G401 (cell line): ENCODE measurements at regions not wholly inside any gene's neighbourhood (a gene's known extent, or its start where the extent isn't known, plus 50 kb on each side); places are given as distances from the start of the nearest gene placed in this dataset.
"Not testable (repeated sequence)": the region's sequence is repeated elsewhere in the genome, so short reads cannot be mapped to it uniquely, and the experiment has no call there.

Experiments used
- DNase-seq: peaks from one replicate; pipeline ENCODE4 v3.0.0-alpha.2; 2015; ENCODE audit warnings: low spot score
- in situ Hi-C: cut with HindIII; loops from 2 replicates; pipeline ENCODE4 v1.10.0; 2016; ENCODE audit warnings: low sequenced_read_pairs, mixed read lengths

DNA sequence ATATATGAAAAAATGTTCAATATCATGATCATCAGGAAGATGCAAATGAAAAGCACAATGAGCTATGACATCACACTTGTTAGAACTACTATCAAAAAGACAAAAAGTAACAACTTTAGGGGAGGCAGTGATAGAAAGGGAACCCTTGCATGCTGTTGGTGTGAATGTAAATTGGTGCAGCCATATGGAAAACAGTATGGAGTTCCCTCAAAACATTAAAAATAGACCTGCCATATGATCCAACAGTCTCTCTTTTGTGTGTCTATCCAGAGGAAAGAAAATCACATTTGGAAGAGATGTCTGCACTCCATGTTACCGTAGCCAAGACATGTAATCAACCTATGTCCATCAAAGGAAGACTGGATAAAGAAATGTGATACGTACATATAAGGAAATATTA is 92.3 kb upstream of the ALKAL2 start:
- no peak for DNase-seq
- in situ Hi-C loops: no loop called here

DNA sequence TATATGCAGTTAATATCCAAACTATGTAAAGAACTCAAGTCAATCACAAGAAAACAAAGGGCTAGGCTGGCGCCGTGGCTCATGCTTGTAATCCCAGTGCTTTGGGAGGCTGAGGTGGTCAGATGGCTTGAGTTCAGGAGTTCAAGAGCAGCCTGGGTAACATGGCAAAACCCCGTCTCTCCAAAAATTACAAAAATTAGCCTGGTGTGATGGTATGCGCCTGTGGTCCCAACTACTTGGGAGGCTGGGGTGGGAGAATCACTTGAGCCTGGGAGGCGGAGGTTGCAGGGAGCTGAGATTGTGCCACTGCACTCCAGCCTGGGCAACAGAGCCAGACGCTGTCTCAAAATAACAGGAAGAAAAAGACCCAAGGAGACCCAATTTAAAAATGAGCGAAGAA is 91.9 kb upstream of the ALKAL2 start:
- in situ Hi-C loops: no loop called here

DNA sequence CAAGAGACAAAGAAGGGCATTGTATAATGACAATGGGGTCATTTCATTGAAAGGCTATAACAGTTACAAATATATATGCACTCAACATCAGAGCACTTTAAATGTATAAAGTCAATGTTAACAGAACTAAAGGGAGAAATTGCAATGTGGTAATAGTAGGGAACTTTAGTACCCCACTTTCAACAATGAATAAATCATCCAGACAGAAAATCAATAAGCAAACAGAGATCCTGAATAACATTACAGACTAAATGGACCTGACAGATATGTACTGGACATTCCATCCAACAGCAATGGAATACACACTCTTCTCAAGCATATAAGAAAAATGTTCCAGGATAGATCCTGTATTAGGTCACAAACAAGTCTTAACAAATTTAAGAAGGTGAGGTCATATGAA is 90.5 kb upstream of the ALKAL2 start:
- in situ Hi-C loops: no loop called here
- no peak for DNase-seq

More for the DNA sequence above, 91.9 kb upstream of the ALKAL2 start:
- no peak for DNase-seq

DNA sequence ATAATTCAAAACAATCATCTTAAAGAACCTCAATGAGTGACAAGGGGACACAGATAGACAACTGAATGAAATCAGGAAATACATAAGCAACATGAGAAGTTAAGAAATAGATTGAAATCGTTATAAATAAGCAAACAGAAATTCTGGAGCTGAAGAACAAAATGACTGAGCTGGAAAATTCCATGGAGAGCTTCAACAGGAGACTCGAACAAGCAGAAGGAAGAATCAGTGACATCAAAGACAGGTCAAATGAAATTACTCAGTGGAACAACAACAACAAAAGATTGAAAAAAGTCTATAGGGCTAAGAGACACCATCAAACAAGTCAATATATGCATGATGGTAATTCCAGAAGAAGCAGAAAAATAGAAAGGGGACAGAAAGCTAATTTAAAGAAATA is 89.5 kb upstream of the ALKAL2 start:
- in situ Hi-C loops: no loop called here
- DNase-seq: no peak

DNA sequence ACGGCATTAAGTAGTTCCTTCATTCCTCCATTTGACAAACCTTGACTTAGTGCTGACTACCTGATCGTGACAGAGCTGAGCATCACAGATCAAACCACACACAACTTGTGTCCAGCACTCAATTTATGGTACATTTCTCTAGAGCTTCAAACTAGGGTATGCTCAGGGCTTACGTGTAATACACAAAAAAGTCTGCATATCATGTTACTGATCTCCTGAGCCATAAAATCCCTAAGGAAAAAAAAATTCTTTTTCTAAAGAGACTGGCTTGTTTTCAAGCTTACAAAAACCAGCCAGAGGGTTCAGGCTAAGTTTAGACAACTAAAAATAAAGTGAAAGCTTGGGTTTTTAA is 88.0 kb upstream of the ALKAL2 start:
- in situ Hi-C loops: no loop called here
- no peak for DNase-seq

DNA sequence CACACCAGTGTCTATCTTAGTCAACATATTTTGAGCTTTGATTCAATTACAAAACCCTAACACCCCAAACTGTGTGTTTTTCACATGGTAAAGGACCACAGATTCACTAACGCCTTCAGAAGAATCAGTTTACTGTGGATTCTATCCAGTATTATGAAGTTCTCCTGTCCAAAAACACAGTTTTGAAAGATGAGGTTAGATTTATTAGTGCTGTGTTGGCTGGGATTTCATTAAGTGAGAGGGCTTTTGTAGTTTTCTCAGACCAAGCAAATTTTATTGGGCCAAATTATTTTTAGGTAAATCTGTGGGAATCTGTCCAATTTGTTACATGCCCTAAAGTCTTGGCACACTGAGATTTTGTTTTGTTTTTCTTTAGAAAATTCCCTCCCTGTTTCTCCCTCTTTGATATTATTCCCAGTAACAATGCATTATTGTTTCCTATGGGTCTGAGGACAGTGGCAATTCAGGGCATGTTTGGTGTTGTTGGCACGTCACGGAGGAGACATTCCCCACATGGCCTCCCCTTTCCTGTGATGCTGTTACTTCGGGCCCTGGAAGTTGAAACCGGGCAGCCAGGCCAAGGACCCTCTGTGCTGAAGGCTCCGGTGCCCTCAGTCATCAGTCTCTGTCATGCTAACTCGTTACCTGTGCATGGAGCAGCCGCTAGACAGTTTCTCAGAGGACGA is 87.5 kb upstream of the ALKAL2 start:
- in situ Hi-C loops: no loop called here
- no peak for DNase-seq

DNA sequence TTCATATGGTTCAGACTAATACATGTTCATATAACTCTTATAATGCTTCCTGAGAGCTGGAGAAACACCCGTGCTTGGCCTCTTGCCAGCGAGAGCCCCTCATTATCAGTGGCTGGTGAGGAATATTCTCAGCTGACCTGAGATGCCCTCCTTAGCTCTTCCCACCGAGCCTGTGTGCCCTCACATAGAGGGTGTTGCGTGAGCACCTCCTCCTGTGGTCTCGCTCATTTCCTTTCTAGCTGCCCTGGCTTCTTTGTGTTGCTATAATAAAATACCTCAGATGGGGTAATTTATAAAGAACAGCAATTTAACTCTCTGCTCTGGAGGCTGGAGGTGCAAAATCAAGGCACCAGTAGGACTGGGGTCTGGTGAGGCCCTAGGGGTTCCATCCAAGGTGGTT is 80.5 kb upstream of the ALKAL2 start:
- no peak for DNase-seq
- in situ Hi-C loops: no loop called here

DNA sequence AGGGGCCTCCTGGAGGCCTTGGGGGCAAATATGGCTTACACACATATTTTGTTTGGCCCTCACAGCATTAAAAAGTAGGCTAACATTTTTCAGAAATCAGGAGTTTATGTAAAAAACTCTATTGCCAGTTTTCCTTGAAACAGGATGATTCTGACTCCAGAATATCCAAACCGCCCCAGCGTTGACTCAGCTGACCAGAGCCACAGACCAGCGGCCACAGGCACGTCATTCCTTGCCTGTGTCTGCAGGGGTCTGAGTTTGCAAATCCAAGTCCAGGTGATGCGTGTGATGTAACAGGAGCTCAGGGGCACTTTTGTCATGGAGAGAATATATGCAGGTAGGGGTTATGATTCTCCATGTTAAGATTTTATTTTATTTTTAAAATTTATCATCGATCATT is 79.4 kb upstream of the ALKAL2 start:
- in situ Hi-C loops: no loop called here
- DNase-seq: no peak

DNA sequence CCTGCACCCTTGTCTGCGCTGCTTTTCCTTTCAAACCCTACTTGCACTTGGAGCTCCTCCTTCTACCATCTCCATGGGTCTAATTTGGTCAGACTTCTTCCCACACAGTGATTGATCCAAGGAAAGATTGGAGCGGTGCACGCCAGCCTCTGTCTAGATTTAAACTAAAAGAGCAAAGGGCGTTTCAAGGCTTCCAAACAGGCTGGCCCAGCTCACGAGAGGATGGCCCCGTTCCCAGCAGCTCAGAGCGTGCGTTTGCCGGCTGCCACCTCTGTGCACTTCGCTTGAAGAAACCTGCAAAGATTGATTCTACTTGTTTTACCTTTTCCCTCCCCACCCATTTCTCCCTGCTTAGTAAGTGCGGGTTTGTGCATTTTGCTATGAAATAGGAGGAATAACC is 78.8 kb upstream of the ALKAL2 start:
- in situ Hi-C loops: no loop called here
- DNase-seq: no peak

DNA sequence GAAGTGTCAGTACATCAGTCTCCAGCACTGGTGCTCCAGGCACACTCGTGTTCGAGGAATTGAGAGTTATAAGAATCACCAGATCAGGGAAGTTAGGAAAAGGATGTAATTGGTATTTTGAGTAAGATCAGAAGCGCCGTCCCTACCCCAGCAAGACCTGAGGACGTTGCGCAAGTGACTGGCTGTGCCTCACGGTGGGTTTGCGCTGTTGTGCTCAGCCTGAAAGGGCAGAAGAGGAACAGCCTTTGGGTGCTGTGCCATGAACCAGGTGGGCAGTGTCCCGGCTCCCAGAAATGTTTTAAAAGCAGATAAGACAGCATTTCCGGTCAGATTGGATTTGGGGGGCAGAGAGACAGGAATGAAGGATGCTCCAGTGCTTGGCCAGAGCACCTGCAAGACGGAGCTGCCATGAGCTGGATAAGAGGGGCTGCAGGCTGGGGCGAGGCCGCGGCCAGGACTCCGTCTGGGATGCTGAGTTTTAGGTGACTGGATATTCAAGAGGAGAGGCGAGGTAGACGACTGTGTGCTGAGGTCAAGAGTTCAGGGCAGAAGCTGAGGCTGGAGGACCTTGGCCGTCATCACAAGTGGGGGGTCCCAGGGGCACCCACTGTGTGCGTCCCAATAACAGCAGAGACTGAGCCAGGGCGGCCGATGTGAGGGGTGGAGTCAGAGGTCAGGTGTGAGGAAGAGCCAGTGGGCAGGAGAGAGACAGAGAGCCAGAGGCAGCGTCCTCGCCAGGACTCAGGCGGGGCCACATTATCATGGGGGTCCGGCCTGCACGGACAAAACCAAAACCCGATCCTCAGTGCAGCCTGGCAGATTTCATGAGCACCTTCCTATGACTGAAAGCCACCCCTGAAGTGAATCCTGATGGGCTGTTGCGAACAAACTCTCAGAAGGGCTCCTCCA is 77.7 kb upstream of the ALKAL2 start:
- DNase-seq: no peak
- in situ Hi-C loops: no loop called here

DNA sequence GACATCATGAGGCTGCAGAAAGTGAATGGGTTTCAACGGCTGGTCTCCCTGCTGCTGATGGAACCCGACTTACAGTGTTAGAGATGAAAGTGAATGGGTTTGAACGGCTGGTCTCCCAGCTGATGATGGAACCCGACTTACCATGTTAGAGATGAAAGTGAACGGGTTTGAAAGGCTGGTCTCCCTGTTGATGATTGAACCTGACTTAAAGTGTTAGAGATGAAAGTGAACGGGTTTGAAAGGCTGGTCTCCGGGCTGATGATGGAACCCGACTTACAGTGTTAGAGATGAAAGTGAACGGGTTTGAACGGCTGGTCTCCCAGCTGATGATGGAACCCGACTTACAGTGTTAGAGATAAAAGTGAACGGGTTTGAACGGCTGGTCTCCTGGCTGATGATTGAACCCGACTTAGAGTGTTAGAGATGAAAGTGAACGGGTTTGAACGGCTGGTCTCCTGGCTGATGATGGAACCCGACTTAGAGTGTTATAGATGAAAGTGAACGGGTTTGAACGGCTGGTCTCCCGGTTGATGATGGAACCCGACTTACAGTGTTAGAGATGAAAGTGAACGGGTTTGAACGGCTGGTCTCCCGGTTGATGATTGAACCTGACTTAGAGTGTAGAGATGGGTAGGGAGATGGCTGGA is 76.1 kb upstream of the ALKAL2 start:
- in situ Hi-C loops: no loop called here

DNA sequence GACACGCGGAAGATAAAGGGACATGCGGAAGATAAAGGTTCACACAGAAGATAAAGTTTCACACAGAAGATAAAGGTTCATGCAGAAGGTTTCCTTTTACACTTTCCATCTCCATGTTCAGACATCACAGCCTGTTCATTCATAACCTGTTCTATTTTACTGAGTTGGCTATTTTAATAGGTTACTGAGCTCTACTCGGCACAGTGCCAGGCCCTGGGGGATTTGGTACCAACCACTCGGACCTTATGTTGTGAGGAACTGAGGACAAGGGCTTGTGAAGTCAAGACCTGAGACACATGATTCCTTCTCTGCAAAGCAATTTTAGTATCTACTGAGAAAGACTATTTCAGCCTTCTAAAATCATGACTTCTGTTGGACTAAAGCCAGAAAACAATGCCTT is 75.0 kb upstream of the ALKAL2 start:
- no peak for DNase-seq
- in situ Hi-C loops: no loop called here

More for the DNA sequence above, 76.1 kb upstream of the ALKAL2 start:
- no peak for DNase-seq

DNA sequence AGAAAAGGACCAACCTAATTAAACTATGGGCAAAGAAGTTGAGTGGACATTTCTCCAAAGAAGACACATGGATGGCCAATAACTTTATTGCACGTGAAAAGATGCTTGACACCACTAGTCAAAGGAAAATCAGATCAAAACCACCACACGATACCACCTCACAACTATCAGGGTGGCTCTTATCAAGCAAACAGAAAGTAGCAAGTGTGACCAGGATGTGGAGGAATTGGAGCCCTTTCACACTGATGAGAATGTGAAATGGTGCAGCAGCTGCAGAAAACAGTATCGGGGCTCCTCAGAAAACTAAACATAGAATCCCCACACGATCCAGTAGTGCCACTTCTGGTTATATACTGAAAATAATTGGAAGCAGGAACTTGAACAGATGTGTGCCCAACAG is 72.2 kb upstream of the ALKAL2 start:
- in situ Hi-C loops: no loop called here
- DNase-seq: no peak

DNA sequence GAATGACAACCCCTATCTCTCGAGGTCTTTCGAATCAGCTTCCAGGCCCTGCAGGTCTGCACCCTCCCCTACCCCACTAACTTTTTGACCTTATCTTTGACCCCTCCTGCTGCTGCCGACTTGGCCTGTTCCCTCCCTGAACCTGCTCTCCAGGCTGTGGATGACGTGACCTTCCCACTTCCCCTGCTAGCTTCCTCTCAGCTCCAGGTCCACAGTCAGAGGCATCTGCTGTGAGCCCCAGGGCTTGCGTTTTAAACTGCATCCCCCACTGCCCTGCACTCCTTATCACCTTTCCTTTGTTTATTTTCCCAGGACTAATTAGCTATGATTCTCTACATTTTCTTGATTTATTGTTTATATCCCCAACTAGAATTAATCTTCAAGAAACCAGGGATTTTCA is 71.2 kb upstream of the ALKAL2 start:
- DNase-seq: no peak
- in situ Hi-C loops: no loop called here

DNA sequence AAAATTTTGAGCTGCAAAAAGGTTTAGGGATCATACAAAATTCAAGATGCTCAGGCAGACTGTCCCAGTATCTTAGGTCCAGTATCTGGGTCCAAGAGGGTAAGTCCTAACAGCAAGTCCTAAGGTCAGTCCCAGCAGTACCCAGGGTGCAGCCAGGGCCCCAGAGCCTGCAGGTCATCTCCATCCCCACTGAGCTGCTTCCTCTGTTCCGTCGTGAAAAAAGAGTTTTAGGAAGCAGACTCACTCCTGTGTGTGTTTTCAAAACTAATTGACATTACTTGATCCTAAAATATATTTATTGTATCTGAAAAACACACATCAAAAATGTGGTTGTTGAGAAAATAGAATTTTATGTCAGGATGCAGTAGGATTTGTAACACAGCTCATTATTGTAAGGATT is 69.9 kb upstream of the ALKAL2 start:
- no peak for DNase-seq
- in situ Hi-C loops: no loop called here

DNA sequence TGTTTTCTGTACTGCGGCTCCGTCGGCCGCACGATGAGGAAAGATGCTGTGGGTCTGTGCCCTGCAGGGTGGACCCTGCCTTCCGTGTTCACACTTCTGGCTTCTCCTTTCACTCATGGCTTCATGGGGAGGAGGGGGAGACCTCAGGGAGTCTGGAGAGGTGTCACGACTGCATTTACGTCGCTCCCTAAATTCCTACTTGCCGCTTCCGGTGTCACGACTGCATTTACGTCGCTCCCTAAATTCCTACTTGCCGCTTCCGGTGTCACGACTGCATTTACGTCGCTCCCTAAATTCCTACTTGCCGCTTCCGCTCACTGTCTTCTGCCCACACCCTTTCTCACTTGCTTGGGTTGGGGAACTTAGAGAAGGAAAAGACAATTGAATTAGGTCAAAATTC is 68.4 kb upstream of the ALKAL2 start:
- DNase-seq, in situ Hi-C loops: not testable (repeated sequence)

DNA sequence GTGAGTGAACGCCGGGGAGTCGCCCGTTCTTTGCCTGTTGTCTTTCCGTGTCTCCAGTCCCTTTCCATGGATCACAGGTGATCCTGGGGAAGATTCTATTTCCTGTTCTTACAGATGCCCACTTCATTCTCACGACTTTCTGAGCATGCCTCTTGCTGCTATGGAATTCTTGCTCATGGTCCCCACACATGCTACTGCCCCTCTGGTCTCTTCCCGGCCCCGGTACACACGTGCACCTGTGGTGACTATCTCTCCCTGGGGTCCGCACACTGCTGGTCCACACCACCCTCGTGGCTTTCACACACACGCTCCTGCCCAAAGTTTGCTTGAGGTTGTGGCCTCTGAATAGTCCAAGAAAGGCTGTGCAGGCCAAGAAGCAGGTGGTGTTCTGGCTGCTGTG is 67.9 kb upstream of the ALKAL2 start:
- in situ Hi-C loops: no loop called here
- no peak for DNase-seq

DNA sequence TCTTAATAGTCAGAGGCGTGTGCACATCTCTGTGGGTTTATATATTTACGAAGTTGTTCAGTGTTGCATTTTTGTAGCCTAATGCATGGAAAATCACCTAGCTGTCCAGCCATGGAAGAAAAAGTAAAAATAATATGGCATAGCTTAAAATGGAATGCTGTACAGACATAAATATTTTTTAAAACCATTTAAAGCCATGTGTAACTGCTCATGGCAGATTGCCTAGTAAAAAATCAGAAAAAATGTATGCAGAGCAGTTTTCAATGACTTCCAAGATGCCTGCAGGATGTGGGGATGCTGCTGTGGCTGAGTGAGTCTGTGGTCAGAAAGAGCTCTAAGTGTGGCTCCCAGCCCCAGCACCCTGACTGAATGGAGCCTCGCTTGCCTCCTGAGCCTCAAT is 64.8 kb upstream of the ALKAL2 start:
- no peak for DNase-seq
- in situ Hi-C loops: no loop called here

DNA sequence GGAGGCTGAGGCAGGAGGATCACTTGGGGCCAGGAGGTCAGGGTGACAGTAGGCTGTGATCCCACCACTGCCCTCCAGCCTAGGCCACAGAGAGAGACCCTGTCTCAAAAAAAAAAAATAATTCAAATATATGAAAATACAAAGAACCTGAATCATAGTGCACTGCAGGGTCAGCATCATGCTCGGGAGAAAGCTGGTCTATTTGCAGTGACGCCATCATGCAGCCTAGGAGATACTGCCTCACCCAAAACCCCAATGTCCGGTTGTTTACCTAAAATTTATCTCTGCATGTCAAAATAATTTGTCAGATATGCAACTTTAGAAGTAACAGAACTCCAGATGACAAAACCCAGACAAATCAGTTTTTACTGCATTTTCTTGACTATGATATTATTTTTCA is 61.5 kb upstream of the ALKAL2 start:
- no peak for DNase-seq
- in situ Hi-C loops: no loop called here

DNA sequence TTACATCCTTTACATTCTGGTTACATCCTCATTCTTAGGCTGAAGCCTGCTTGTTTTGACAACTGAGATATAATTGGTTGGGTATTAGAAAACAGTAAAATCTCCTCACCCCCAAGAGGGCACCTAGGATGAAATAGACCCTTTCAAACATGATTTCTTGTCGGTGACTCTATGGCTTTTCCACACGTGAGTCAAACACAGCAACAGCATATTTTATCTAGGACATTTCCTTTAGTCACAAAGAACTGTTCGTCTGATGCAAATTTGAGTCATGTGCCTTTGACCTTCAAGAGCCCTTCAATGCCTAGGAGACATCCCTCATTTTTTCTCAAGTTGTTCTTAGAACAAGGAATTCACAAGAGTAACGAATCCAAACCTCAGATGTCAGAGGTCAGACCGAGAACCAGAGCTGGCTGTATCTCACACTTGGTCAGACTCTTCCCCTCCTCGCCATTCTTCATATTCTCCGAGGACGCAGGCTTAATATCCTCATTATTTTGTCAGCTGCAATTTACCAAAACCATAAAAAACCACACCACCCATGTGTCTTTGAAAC is 60.5 kb upstream of the ALKAL2 start:
- no peak for DNase-seq
- in situ Hi-C loops: no loop called here
